ENCODE measurements at regions not wholly inside any gene's neighbourhood (a gene's known extent, or its start where the extent isn't known, plus 50 kb on each side); places are given as distances from the start of the nearest gene placed in this dataset.

DNA sequence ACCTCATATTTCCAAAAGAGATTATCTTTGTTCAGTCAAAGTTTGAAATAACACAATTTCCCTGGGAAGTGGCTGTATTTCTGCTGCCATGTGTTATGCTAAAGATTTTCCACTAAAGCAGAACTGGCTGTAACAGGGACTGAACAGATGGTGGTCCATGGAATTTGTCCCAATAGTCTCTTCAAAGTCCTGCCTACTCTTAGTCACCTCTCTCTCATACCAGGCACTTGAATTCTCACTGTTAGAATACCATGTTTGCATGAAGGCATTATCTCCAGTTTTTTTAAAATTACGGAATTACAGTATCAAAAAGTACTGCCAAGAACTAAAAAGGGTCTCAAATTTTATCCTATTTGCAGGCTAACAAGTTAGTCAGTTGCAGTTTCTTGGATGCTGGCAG is 105.0 kb upstream of the HDDC2 start (continued):
- TF ChIP-seq, protein P1, sequence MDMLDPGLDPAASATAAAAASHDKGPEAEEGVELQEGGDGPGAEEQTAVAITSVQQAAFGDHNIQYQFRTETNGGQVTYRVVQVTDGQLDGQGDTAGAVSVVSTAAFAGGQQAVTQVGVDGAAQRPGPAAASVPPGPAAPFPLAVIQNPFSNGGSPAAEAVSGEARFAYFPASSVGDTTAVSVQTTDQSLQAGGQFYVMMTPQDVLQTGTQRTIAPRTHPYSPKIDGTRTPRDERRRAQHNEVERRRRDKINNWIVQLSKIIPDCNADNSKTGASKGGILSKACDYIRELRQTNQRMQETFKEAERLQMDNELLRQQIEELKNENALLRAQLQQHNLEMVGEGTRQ (IDR thresholded peaks at IDR 0.05; ENCODE audit: borderline replicate concordance, low read depth, low read length), result no peak
- TF ChIP-seq JUND (IDR thresholded peaks at IDR 0.05) (no peak), RAD21 (IDR thresholded peaks at IDR 0.05; ENCODE audit: low read length) (no peak), PBX3 (IDR thresholded peaks at IDR 0.05) (no peak), CTCF (IDR thresholded peaks at IDR 0.05) (no peak), ELF1 (IDR thresholded peaks at IDR 0.05) (no peak)

- Histone ChIP-seq H3K79me2 (ENCODE audit: insufficient read depth) (no peaks in the 10 kb centered on the region), H3K9ac (no peak overlapping the region), H3K4me3 (ENCODE audit: low read depth in 2 of 2, low read length in 1 of 2) (no peak overlapping the region), H3F3A (replicated peaks; ENCODE audit: insufficient read depth) (no peaks in the 10 kb centered on the region), H3K36me3 (replicated peaks in 1 of 2; ENCODE audit: control insufficient read depth in 1 of 2, insufficient read depth in 2 of 2, low read length in 1 of 2) (no peaks in the 10 kb centered on the region), H3K9me2 (no peaks in the 10 kb centered on the region), H3K4me2 (no peak overlapping the region), H3K27ac (ENCODE audit: low read depth in 2 of 2, low read length in 1 of 2) (no peak overlapping the region), H4K20me1 (ENCODE audit: insufficient read depth) (no peaks in the 10 kb centered on the region), H3K27me3 (ENCODE audit: insufficient read depth) (no peaks in the 10 kb centered on the region), H2AFZ (ENCODE audit: low read depth) (no peak overlapping the region), H3K4me1 (ENCODE audit: control insufficient read depth in 1 of 2, insufficient read depth in 2 of 2, low read depth in 1 of 2, low read length in 1 of 2) (no peaks in the 10 kb centered on the region), H3K9me3 (no peaks in the 10 kb centered on the region)
- no peak for TF ChIP-seq RXRA (IDR thresholded peaks at IDR 0.05; ENCODE audit: borderline replicate concordance, low read depth)
- TF ChIP-seq, protein P2, sequence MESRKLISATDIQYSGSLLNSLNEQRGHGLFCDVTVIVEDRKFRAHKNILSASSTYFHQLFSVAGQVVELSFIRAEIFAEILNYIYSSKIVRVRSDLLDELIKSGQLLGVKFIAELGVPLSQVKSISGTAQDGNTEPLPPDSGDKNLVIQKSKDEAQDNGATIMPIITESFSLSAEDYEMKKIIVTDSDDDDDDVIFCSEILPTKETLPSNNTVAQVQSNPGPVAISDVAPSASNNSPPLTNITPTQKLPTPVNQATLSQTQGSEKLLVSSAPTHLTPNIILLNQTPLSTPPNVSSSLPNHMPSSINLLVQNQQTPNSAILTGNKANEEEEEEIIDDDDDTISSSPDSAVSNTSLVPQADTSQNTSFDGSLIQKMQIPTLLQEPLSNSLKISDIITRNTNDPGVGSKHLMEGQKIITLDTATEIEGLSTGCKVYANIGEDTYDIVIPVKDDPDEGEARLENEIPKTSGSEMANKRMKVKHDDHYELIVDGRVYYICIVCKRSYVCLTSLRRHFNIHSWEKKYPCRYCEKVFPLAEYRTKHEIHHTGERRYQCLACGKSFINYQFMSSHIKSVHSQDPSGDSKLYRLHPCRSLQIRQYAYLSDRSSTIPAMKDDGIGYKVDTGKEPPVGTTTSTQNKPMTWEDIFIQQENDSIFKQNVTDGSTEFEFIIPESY (IDR thresholded peaks at IDR 0.05; ENCODE audit: borderline replicate concordance, low read depth), result no peak
- DNase-seq, result no peak
- 0% methylated on average over 2 of the region's 2 CpGs for WGBS (ENCODE audit: low lambda C conversion rate)
- ChIA-PET POLR2A (no interaction called here), CTCF (no interaction called here)
These were observed 112.7 kb upstream of the HDDC2 start for GRCh38 chr6:125414507-125414906.

GRCh38 chr6:125415913-125416312 is 114.1 kb upstream of the HDDC2 start:
- ChIA-PET CTCF (no interaction called here), POLR2A (no interaction called here)
- no peaks in the 10 kb centered on the region for H3K9me3 ChIP-seq
- H3F3A ChIP-seq (replicated peaks; ENCODE audit: insufficient read depth), result no peaks in the 10 kb centered on the region
- H4K20me1 ChIP-seq (ENCODE audit: insufficient read depth), result no peaks in the 10 kb centered on the region
- H3K4me2 ChIP-seq, result no peak overlapping the region
- H3K36me3 ChIP-seq (replicated peaks in 1 of 2; ENCODE audit: control insufficient read depth in 1 of 2, insufficient read depth in 2 of 2, low read length in 1 of 2), result no peaks in the 10 kb centered on the region
- 4% methylated on average over 1 of the region's 1 CpG for WGBS (ENCODE audit: low lambda C conversion rate)
- DNase-seq, result no peak
- H3K9ac ChIP-seq, result no peak overlapping the region
- H3K27ac ChIP-seq (ENCODE audit: low read depth in 2 of 2, low read length in 1 of 2), result no peak overlapping the region
- no peak overlapping the region for H2AFZ ChIP-seq (ENCODE audit: low read depth)
- H3K9me2 ChIP-seq, result no peaks in the 10 kb centered on the region
- no peaks in the 10 kb centered on the region for H3K4me1 ChIP-seq (ENCODE audit: control insufficient read depth in 1 of 2, insufficient read depth in 2 of 2, low read depth in 1 of 2, low read length in 1 of 2)
- no peaks in the 10 kb centered on the region for H3K79me2 ChIP-seq (ENCODE audit: insufficient read depth)
- no peak overlapping the region for H3K4me3 ChIP-seq (ENCODE audit: low read depth in 2 of 2, low read length in 1 of 2)
- no peaks in the 10 kb centered on the region for H3K27me3 ChIP-seq (ENCODE audit: insufficient read depth)
- no peak for TF ChIP-seq SMC3 (IDR thresholded peaks at IDR 0.05; ENCODE audit: low read depth, low read length)
- TF ChIP-seq EZH2phosphoT487 (IDR thresholded peaks at IDR 0.05; ENCODE audit: borderline replicate concordance, low read depth), result no peak
- TF ChIP-seq SIN3A (IDR thresholded peaks at IDR 0.05; ENCODE audit: borderline replicate concordance, low read depth, low read length), result no peak
- TF ChIP-seq USF1 (IDR thresholded peaks at IDR 0.05; ENCODE audit: borderline replicate concordance, low read depth), result no peak
- TF ChIP-seq CTCF (IDR thresholded peaks at IDR 0.05), result no peak
- no peak for TF ChIP-seq CHD2 (IDR thresholded peaks at IDR 0.05; ENCODE audit: low read length, partially characterized antibody)
- TF ChIP-seq, protein P2 (IDR thresholded peaks at IDR 0.05; ENCODE audit: borderline replicate concordance, low read depth), result no peak
- TF ChIP-seq JUND (IDR thresholded peaks at IDR 0.05), result no peak
- no peak for TF ChIP-seq RXRA (IDR thresholded peaks at IDR 0.05; ENCODE audit: borderline replicate concordance, low read depth)
- TF ChIP-seq TCF12 (IDR thresholded peaks at IDR 0.05), result no peak
